ENCODE measurements at regions not wholly inside any gene's neighbourhood (a gene's known extent, or its start where the extent isn't known, plus 50 kb on each side); places are given as distances from the start of the nearest gene placed in this dataset.
"Not testable (repeated sequence)": the region's sequence is repeated elsewhere in the genome, so short reads cannot be mapped to it uniquely, and the experiment has no call there.

DNA sequence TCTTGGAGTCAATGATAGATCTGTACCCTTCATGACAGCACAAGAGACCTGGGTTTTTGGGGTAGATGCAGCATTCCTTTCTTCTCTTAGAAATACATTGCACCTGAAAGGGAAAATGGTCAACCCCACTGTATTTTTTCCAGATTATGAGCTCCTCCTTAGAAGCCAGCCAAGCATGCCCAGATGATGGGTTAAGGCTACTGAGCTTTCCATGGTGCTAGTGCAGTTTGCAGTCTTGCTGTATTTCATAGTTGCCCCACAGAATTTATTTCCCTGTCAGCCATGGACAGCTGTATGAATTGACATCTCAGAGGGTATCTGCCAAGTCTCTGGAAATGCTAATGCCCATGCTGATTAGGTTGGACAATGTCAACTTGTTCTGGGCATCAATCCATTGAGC is 73.7 kb upstream of the H2AZ1 start:
- DNase-seq: no peak

DNA sequence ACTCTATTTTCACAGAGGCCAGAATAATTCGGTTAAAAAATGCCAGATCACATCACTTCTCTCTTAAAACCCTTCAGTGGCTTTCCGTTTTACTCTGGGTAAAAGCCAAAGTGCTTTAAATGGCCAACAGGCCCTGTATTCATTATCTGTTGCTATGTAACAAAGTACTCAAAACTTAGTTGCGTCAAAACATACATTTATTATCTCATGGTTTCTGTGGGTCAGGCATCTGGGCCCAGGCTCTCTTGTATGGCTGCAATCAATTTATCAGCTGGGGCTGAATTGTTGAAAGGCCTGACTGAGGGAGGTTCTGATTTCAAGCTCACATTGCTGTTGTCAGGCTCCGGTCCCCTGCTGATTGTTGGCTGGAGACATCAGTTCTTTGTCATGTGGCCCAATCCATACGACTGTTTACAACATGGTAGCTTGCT is 72.7 kb upstream of the H2AZ1 start:
- peak; percentile 82 for DNase-seq

DNA sequence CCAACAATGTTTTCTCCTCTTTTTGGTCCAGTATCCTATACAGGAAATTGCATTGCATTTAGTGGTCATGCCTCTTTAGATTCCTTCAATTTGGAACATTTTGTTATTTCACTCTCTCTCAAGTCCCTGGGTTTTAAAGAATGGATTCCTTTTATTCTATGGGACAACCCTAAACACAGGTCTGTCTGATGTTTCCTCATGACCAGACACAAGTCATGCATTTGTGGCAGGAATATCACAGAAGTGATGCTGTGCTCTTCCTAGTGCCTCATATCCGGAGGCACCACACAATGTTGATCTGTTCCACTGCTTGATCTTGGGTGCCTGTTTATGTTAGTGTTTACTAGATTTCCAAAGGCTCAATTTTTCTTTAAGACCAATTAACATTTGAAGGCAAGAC is 69.7 kb upstream of the H2AZ1 start:
- no peak for DNase-seq

DNA sequence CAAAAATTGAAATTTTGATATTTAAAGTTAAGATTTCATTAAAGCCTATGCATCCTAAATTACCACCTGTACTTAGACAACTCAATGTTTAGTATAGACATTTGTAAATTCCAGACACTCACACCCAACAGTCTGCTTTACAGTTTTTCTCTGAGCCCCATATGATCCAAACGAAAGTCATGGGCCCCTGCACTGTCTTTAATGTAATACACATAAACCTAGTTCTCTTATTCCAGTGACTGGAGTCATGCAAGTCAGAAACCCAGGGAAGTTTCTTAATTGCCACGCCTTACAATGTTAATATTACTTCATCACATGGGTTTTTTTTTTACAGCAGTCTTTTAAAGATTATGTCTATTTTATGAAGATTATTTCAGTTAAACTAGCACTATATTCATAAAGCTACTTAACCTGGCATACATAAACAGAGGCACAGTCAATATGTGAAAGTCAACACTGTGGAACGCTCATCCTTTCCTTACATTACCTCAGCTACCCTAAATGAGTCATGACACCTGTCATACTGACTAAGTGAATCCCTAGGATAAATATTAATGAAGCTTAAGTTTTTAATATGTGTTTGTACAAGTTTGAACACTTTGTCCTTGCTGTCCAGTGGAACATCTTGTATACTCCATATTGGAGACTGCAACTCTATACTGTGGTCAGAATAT is 67.7 kb upstream of the H2AZ1 start:
- no peak for DNase-seq

DNA sequence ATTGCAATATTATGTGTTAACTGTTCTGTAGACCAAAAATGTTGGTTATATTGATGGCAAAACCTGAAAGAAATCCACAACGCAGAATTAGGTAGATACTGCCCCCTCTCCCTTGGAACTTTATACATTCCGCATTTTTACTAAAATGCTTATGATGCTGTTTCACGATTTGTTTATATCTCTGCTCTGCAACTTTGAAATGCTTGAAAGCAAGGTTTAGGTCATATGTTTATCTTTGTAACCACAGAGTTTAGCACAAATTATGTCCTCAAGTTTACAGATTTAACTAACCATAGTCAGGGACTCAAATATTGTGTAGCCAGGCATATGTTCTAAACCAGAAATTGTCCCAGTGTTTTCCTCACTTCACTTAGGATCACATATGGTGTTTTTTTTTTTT is 66.1 kb upstream of the H2AZ1 start:
- no peak for DNase-seq

DNA sequence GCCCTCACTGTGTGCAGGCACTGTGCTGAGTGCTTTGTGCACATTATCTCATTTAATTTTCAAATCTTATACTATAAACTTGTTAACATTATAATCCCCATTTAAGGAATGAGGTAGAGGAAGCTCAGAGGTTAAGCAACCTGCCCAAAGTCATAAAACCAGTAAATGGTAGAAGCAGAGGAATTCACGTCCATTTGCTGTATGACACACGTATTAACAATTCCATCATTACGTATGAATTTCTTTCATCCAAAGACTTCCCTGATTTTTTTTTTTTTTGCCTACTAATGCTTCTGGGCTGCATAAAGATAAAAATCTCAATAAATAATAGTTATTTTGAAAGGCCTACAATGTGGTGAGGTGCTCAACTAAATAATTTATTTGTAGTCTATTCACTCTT is 64.5 kb upstream of the H2AZ1 start:
- no peak for DNase-seq

DNA sequence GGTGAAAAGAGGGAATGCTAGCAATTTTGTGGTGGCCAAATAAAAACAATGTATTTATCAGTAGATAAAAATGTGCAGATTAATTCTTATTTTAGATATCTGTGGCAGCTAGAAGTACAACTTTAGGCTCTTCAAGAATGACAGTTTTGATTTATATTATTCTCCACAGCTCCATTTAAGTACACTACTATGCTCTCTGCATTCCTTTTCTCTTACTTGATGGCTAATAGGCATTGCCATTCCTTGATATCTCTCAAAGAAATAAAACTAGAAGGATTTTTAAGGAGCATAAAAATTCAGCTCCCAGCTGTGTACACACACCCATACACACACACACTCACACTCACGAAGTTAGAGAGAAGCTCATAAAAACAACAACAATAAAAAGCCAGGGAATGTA is 59.4 kb upstream of the H2AZ1 start:
- DNase-seq: no peak

DNA sequence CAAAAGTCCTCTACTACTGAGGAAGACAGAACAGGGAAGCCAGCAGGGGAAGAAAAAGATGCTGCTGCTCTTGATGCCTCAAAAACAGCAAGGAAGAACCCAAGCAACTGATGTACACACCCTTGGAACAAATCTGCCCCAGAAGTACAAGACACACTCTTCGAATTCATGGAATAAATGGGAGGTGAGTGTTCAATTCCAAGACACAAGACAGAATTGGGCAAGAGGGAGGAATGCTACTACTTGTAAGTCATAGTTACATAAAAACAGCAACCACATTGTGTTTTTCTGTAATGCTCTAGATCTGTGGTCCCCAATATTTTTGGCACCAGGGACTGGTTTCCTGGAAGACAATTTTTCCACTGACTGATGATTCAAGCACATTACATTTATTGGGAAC is 58.0 kb upstream of the H2AZ1 start:
- DNase-seq: no peak

DNA sequence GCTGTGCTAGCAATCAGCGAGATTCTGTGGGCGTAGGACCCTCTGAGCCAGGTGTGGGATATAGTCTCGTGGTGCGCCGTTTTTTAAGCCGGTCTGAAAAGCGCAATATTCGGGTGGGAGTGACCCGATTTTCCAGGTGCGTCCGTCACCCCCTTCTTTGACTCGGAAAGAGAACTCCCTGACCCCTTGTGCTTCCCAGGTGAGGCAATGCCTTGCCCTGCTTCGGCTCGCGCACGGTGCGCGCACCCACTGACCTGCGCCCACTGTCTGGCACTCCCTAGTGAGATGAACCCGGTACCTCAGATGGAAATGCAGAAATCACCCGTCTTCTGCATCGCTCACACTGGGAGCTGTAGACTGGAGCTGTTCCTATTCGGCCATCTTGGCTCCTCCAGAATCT is 56.1 kb upstream of the H2AZ1 start:
- not testable (repeated sequence) for DNase-seq

Measured in NCI-H1092 (cell line).